ENCODE measurements at regions not wholly inside any gene's neighbourhood (a gene's known extent, or its start where the extent isn't known, plus 50 kb on each side); places are given as distances from the start of the nearest gene placed in this dataset.

DNA sequence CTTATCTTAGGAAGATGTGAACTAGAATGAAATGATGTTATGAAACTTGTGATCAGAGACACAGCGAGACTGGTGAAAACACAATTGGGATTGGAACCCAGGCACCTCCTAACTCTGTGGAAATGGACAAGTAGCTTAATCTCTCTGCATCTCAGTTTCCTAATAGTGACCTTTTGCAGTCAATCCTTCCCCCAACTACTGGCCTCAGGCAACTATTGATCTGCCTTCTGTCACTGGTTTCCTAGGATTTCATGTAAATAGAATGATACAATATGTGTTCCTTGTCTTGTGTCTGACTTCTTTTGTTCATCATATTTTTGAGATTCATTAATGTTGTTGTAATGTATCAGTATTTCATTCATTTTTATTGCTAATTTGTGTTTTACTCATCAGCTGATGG, 341.7 kb downstream of the REEP3 start:
- intact Hi-C loops (cut with micrococcal nuclease) = no loop called here
- peaks cover 32% of the 10 kb centered on the region for H3K27me3 Mint-ChIP-seq

DNA sequence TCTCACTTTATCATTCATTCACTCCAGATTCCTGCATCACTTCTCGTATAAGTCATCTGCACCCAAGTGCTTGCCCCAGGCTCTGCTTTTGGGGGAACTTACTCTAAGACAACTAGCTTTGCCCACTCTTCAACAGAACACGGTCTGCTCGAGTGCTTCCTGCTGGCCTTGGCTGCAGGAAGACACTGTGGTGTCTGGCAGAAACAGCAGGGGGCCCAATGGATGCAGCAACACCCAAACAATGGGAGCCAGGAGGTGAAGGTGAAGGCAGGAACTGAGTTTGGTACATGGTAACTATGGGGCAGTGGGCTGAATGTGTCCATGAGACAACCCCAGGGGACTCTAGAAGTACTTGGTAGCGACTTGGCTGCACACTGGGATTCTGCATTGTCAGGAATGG, 344.0 kb downstream of the REEP3 start:
- CTCF ChIA-PET = no interaction called here
- Mint-ChIP-seq H3K27ac (no peak overlapping the region), H3K4me3 (no peak overlapping the region), H3K27me3 (peaks cover 33% of the 10 kb centered on the region), H3K36me3 (ENCODE audit: low read depth) (no peaks in the 10 kb centered on the region), H3K4me1 (peaks cover 6% of the 10 kb centered on the region), H3K9me3 (no peaks in the 10 kb centered on the region)
- intact Hi-C loops (cut with micrococcal nuclease) = loop anchor here (5.0 kb wide), 2 partner anchors 177 to 698 kb away; no protein-coding TSS in a partner anchor
- no peak for DNase-seq
- ATAC-seq (ENCODE audit: low read depth) = no peak
- TF ChIP-seq, protein P1, sequence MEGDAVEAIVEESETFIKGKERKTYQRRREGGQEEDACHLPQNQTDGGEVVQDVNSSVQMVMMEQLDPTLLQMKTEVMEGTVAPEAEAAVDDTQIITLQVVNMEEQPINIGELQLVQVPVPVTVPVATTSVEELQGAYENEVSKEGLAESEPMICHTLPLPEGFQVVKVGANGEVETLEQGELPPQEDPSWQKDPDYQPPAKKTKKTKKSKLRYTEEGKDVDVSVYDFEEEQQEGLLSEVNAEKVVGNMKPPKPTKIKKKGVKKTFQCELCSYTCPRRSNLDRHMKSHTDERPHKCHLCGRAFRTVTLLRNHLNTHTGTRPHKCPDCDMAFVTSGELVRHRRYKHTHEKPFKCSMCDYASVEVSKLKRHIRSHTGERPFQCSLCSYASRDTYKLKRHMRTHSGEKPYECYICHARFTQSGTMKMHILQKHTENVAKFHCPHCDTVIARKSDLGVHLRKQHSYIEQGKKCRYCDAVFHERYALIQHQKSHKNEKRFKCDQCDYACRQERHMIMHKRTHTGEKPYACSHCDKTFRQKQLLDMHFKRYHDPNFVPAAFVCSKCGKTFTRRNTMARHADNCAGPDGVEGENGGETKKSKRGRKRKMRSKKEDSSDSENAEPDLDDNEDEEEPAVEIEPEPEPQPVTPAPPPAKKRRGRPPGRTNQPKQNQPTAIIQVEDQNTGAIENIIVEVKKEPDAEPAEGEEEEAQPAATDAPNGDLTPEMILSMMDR (IDR thresholded peaks at IDR 0.05) = no peak
- POLR2A ChIA-PET = no interaction called here

More for the DNA sequence above, 341.7 kb downstream of the REEP3 start:
- H3K4me3 Mint-ChIP-seq = no peak overlapping the region
- no peak overlapping the region for H3K27ac Mint-ChIP-seq
- no peak for ATAC-seq (ENCODE audit: low read depth)
- H3K9me3 Mint-ChIP-seq = peaks cover 7% of the 10 kb centered on the region
- no peaks in the 10 kb centered on the region for H3K36me3 Mint-ChIP-seq (ENCODE audit: low read depth)
- peaks cover 6% of the 10 kb centered on the region for H3K4me1 Mint-ChIP-seq
- no peak for DNase-seq
- POLR2A ChIA-PET = no interaction called here
- CTCF ChIA-PET = no interaction called here
- TF ChIP-seq, protein P1 (IDR thresholded peaks at IDR 0.05) = no peak

DNA sequence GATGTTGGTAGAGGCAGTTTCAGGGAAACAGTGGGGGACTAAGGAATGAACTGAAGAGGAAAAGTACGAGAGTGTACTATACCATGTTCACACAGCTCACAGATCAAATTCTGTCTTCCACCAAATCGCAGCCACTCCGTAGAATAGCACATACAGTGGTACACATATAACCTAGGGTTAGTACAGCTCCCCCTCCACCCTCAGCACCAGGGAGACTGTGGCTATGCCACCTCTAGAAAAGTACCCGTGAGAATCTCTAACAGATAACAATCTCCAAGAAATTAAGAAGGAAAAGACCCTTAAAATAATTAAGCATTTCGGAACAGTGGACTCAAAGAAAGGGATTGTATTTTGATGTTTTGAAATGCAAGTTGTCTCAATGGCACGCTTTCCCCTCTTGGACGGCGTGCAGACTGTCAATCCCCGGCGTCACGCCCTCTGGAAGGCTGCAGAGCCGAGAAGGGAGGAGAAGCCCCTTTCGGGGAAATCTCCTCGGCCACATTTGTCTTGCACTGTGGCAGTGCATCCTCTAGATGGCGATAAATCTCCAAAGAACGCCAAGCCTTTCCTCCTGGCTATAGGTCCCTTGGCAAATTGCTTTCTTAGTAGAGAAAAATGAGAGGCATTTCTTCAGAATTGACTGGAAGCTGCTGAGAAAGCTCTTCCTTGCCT, 345.0 kb downstream of the REEP3 start:
- intact Hi-C loops (cut with micrococcal nuclease) = loop anchor here (2.0 to 5.0 kb wide), 3 partner anchors 111 to 699 kb away; no protein-coding TSS in a partner anchor
- ATAC-seq (ENCODE audit: low read depth) = no peak
- Mint-ChIP-seq H3K4me1 (peaks cover 6% of the 10 kb centered on the region), H3K9me3 (no peaks in the 10 kb centered on the region), H3K36me3 (ENCODE audit: low read depth) (no peaks in the 10 kb centered on the region), H3K27ac (no peak overlapping the region), H3K4me3 (no peak overlapping the region), H3K27me3 (peaks cover 33% of the 10 kb centered on the region)
- ChIA-PET CTCF (interaction anchor here (0.9 to 1.6 kb wide), 9 partner anchors 10 to 700 kb away, joined by 3 to 8 read pairs (median 4); no protein-coding TSS in a partner anchor), POLR2A (no interaction called here)
- no peak for DNase-seq
- TF ChIP-seq, protein P1 (IDR thresholded peaks at IDR 0.05) = peak; percentile 55

DNA sequence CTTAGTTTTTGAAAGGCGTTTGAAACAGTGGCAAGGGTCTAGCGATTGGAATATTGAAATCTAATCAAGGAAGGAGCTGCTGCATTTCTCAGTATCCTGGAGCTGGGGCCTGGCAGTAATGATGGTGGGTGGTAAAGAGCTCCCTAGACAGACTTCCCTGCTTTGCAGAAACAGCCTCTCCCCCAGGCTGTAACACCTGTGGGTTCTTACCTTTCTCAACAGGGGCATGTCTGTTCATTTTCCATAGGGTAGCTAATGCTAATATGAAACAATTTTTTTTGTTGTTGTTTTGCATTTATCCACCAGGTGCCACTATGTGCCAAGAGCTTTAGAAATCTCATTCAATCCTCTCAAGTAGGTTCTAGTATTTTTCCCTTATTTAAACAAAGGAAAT, 345.5 kb downstream of the REEP3 start:
- Mint-ChIP-seq H3K9me3 (no peaks in the 10 kb centered on the region), H3K4me3 (no peak overlapping the region), H3K27ac (no peak overlapping the region), H3K4me1 (peaks cover 6% of the 10 kb centered on the region), H3K36me3 (ENCODE audit: low read depth) (no peaks in the 10 kb centered on the region), H3K27me3 (peaks cover 33% of the 10 kb centered on the region)
- CTCF ChIA-PET = interaction anchor here (0.9 to 1.6 kb wide), 9 partner anchors 9 to 701 kb away, joined by 3 to 8 read pairs (median 4); no protein-coding TSS in a partner anchor
- intact Hi-C loops (cut with micrococcal nuclease) = loop anchor here (2.0 to 5.0 kb wide), 3 partner anchors 110 to 699 kb away; no protein-coding TSS in a partner anchor
- POLR2A ChIA-PET = no interaction called here
- TF ChIP-seq, protein P1 (IDR thresholded peaks at IDR 0.05) = no peak
- DNase-seq (no peak), ATAC-seq (ENCODE audit: low read depth) (no peak)

DNA sequence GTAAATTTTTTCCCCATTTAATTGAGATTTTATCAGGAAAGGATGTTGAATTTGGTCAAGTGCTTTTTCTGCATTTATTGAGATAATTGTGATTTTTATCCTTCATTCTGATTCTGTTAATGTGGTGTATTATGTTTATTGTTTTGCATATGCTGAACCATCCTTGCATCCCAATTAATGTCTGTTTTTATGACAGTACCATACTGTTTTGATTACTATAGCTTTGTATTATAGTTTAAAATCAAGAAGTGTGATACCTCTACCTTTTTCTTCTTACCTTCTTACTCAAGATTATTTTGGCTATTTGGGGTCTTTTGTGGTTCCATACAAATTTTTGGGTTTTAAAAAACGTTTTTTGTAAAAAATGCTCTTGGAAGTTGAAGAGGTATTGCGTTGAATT, 357.2 kb downstream of the REEP3 start:
- Mint-ChIP-seq H3K9me3 (peaks cover 16% of the 10 kb centered on the region), H3K36me3 (ENCODE audit: low read depth) (no peaks in the 10 kb centered on the region), H3K4me1 (no peaks in the 10 kb centered on the region), H3K4me3 (no peak overlapping the region), H3K27ac (no peak overlapping the region), H3K27me3 (no peaks in the 10 kb centered on the region)
- intact Hi-C loops (cut with micrococcal nuclease) = no loop called here
- no peak for DNase-seq
- POLR2A ChIA-PET = no interaction called here
- TF ChIP-seq, protein P1 (IDR thresholded peaks at IDR 0.05) = no peak
- CTCF ChIA-PET = no interaction called here
- no peak for ATAC-seq (ENCODE audit: low read depth)
